ENCODE measurements at regions not wholly inside any gene's neighbourhood (a gene's known extent, or its start where the extent isn't known, plus 50 kb on each side); places are given as distances from the start of the nearest gene placed in this dataset.
"Not testable (repeated sequence)": the region's sequence is repeated elsewhere in the genome, so short reads cannot be mapped to it uniquely, and the experiment has no call there.

DNA sequence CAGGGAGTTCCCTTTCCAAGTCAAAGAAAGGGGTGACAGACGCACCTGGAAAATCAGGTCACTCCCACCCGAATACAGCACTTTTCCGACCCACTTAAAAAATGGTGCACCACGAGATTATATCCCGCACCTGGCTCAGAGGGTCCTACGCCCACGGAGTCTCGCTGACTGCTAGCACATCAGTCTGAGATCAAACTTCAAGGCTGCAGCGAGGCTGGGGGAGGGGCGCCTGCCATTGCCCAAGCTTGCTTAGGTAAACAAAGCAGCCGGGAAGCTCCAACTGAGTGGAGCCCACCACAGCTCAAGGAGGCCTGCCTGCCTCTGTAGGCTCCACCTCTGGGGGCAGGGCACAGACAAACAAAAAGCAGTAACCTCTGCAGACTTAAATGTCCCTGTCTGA lies 277.8 kb upstream of the ARHGAP42 start:
- DNase-seq (ENCODE audit: low spot score): not testable (repeated sequence)

DNA sequence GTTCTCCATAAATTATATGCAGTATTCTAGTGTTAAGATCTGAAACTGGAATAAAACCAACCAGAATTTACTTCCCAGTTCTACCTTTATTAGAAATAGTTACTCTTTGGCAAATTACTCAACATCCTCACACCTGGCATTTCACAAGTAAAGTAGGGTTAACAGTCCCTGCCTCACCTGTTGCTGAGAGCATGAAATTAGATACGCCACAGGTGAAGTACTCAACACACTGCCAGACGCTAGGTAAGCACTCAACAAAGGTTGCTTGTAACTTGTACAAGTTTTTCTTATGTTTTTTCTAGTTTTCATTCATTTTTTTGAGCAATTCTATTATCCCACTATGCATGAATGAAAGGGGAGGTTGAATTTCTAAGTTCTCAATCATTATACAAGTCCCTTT lies 267.6 kb upstream of the ARHGAP42 start:
- no peak for DNase-seq (ENCODE audit: low spot score)

DNA sequence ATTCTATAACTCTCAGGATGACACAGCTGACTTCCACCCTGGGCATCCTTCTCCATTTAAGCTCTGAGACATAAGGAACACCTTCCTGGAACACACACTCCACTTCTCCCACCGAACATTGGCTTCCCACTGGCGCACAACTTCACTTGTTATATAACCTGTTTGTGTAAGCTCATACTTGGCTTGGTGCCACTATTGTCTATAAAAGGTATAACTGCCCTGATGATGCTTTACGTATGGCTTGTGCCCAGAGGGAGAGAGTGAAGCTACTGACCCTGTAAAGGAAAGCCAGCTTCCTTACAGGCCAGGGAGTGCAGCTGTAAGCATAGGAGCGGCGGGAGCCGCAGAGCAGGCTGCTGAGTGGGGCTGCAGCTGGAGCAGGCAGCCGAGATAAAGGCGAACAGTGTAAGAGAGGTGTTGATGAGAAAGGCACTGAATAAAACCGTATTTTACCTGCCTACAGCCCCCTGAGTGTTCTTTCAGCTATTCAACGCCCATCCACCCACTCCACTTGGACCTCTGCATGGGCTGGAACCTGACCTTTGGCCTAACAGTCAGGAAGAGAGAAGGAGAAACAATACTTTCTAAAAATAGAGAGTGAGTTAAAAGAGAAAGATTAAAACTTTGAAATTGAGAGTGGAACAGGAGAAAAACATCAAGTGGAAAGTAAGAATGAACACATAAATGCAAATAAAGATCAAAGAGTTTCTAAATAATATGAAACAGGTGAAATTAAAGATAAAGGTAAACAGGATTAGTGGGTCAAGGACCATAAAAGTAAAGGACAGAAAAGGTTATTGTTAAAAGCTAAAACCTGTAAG lies 252.1 kb upstream of the ARHGAP42 start:
- no peak for DNase-seq (ENCODE audit: low spot score)

DNA sequence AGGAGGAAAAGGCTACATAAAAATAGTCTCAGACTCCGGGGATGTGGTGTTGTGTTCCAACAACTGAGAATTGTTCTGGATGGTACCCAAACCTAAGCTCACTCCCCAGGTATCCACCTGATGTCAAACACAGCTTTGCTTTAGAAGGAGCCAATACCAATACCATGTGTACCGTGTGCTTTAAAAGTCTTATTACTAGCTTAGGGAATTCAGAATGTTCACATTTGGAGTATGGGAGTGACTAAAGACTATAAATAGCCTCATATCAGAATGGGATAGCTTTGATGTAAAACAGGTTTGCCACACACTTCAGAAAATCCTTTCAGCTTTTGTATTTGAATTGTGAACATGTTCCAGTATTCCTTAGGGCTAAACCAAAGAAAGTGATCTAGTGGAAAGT lies 248.7 kb upstream of the ARHGAP42 start:
- DNase-seq (ENCODE audit: low spot score): no peak

DNA sequence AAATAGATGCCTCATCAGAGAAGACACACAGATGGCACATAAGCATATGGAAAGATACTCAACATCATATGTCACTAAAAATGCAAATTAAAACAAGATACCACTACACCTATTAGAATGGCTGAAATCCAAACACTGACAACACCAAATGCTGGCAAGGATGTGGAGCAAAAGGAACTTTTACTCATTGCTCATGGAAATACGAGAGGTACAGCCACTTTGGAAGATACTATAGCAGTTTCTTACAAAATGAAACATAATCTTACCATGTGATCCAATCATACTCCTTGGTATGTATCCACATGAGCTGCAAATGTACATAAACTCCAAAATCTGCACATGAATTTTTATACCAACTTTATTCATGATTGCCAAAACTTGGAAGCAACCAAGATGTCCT lies 246.0 kb upstream of the ARHGAP42 start:
- DNase-seq (ENCODE audit: low spot score): no peak

DNA sequence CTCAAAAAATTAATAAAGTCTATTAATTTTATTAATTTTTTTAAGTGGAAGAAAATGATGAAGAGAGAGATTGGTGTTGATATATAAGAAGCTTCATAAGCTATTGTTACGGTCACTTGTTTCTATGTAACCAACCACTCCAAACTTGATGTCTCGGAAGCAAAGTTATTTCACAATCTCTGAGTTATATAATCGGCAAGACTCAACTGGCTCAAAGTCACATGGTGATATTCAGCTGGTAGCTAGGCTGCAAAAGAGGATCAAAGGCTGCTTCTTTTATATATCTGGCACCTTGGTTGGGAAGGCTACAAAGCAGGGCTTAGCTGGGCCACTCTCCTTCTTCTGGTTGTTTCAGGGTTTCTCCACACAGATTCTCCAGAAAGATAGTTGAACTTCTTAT lies 245.1 kb upstream of the ARHGAP42 start:
- no peak for DNase-seq (ENCODE audit: low spot score)

DNA sequence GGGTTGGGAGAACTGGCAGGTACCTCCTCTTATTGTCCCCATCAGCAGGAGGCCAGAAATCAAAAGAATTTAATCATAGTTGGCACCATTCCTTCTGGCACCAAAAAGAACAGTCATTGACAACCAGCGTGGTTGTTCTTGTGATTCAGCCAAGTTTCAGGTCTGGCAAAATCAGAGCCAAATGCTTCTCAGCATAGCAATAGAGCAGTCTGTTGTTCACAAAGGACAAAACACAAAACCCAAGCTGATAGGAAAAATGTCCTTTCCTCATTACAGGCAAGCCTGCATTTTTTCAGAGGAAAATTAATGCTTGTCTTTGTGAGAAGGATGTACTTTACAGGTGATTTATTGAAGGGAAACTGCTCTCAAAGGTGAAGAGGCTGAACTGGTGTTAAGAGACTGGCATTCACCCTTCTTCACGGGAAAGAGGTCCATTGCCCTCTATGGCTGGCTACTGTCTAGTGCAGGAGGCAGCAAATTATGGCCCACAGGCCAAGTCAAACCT lies 241.8 kb upstream of the ARHGAP42 start:
- DNase-seq (ENCODE audit: low spot score): no peak

DNA sequence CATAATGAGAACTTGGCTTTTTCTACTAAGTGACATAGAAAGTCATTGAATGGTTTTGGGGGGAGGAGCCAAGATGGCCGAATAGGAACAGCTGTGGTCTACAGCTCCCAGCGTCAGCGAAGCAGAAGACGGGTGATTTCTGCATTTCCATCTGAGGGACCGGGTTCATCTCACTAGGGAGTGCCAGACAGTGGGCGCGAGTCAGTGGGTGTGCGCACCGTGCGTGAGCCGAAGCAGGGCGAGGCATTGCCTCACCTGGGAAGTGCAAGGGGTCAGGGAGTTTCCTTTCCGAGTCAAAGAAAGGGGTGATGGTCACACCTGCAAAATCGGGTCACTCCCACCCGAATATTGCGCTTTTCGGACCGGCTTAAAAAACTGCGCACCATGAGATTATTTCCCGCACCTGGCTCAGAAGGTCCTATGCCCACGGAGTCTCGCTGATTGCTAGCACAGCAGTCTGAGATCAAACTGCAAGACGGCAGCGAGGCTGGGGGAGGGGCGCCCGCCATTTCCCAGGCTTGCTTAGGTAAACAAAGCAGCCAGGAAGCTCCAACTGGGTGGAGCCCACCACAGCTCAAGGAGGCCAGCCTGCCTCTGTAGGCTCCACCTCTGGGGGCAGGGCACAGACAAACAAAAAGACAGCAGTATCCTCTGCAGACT lies 235.2 kb upstream of the ARHGAP42 start:
- DNase-seq (ENCODE audit: low spot score): not testable (repeated sequence)

DNA sequence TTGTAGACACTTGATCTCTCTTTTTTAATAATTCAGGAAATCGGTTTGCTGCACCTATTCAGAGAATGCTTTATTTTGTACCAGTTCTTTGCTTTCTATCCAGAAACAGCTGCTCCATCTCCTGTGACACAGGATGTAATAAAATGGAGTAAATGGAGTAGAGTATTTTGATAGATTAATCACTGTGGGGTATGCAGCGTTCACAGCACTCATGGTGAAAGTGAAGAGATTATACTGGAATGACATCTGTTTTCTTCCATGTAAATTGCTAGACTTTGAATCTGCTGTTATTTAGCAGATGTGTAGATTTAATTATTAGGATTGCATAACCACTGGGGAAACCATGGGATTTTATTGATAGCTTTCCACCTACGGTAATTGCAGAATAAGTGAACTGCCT lies 227.3 kb upstream of the ARHGAP42 start:
- no peak for DNase-seq (ENCODE audit: low spot score)

DNA sequence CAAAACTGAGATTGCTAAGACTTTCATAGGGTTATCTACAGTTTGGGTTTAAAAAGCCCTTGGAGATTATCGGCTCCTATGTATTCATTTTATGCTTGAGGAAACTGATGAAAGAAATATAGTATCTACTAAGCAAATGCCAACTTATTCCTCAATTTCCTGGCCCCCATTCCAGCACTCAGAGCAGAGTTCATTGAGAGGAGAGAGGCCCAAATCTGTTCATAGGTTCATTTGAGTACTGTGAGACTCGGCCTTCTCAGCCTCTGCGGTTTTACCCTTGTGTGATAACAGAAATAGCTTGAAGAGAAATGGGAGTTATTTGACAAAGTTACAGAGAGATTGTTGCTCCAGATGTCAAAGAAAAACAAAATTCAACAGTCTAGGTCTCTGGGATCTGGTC lies 226.7 kb upstream of the ARHGAP42 start:
- DNase-seq (ENCODE audit: low spot score): no peak

DNA sequence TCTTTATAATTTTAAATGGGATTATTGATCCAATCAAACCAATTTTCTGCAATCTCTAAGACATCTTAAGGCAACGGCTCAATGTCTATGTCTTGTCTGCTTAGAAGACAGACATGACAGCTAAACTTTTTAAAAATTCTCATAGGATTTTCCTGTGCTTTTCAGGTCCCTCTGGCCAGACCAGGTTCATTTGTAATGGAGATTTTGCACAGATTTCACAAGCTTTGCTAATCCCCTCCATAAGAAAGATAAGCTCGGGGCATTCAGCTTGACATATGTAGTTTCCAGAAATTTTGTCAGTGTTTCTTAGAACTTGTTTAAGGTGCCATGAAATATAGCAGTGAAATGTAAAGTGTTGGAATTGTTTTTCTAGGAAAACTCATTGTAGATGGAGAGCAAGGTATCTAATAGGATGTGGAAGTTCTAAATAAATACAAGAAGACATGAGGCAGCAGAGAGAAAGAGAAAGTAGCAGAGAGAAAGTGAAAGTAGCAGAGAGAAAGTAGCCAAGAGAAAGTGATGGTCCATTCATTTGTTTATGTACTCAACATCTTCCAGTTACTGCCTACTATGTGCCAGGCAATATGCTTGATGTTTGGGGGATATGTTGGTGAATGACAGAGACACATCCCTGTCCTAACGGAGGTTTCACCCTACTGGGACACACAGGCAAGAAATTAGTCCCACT lies 219.1 kb upstream of the ARHGAP42 start:
- no peak for DNase-seq (ENCODE audit: low spot score)

DNA sequence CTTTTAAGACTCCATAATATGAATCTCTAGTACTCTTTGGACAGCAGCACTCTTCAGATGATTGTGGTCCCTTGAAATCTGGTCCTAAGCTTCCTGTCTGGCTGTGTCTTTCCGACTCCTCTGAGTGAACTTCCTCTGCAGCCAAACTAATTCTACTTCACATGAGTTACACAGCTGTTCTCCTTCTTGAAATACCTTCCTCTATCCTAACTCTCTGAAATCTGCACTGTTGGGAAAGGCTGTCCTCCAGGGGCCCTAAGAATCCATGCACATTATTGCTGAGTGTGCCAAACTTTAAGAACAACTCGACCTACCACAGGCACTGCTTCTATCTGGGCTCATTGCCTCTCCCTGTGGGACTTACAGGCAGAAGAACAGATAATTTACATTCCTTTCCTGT lies 217.3 kb upstream of the ARHGAP42 start:
- DNase-seq (ENCODE audit: low spot score): no peak

DNA sequence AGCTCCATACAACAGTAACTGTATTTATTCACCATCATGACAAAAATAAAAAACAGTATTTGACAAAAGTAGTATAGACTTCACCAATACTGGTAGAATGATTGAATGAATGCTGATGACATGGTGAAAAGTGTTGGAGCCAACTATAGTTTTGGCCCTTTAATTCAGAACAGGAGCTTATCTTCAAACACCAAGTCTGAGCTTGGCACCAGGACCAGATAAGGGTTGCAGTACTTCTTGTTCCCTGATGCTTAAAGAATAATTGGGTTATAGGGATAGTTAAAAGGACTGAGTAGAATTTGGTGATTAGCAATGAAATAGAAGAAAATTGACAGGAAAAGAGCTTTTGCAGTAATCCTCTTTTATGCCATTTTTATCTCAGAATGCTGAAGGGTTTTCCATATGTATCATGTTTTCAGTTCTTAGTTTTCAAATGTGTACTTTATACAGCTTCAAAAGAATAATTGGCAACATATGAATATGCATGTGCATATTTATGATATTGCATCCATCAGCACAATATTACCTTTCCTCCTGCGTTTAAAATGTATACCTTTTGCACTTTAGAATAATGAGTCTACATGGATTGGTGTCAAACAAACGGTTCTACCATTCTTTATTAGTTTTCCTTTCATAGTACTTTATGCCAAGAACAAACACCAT lies 214.2 kb upstream of the ARHGAP42 start:
- DNase-seq (ENCODE audit: low spot score): no peak

DNA sequence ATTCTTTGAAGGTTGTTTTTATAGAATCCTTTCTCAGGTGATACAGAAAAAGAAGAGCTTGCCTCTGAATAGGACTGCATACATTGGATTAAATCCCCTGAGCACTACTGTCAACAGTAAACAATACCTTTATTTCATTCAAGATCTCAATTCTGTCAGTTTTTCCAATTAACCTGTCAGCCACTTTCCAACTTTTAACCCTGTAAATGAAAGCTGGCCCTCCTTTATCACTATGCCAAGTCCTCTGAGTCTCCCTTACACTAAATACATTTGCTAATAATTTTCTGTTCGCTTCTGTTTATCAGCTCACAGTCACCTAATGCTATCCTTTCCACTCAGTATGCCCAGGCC lies 213.7 kb upstream of the ARHGAP42 start:
- no peak for DNase-seq (ENCODE audit: low spot score)

DNA sequence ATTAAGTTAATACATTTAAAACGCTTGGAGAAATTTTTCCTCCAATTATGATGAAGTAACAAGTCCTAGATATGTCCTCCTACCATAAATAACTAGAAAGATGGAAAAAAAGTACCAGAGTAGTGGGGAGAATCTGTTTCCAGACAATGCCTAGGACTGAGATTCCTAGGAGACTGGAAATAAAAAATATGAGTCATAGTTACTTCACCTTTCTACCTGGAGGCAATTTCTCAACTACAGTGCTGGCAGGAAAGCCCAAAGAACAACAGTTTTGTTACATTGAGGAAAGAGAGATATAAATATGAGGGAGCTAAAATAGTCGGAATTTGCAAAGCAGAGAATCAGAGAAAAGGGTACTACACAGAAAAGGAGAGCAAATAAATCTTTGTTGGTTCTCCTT lies 202.1 kb upstream of the ARHGAP42 start:
- no peak for DNase-seq (ENCODE audit: low spot score)

DNA sequence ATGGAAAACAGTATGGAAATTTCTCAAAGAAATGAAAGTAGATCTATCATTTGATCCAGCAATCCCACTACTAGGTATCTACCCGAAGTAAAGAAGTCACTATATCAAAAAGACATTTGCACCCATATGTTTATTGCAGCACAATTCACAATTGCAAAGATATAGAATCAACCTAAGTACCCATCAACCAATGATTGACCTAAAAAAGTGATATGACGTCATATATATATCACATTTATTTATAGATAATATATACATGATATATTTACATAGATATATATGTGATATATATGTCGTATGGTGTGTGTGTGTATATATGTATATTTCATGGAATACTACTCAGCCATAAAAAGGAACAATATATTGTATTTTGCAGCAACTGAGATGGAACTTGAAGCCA lies 188.3 kb upstream of the ARHGAP42 start:
- no peak for DNase-seq (ENCODE audit: low spot score)

DNA sequence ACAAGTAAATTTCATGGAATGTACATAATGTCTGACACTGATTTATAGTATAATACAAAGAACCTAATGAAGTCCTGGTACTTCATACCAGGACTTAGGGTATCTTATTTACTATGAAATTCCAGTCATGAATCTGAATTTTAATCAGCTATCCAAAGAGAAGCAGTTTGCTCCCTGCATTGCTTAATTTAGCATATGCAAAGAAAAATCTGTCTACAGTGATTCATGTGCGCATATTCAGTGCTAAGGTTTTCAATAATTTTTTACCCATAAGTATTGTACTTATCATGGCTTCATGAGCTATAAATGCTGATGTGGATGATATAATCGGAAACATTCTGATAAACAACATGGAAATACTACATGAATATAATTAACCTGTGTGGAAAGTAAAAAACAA lies 185.6 kb upstream of the ARHGAP42 start:
- DNase-seq (ENCODE audit: low spot score): no peak

DNA sequence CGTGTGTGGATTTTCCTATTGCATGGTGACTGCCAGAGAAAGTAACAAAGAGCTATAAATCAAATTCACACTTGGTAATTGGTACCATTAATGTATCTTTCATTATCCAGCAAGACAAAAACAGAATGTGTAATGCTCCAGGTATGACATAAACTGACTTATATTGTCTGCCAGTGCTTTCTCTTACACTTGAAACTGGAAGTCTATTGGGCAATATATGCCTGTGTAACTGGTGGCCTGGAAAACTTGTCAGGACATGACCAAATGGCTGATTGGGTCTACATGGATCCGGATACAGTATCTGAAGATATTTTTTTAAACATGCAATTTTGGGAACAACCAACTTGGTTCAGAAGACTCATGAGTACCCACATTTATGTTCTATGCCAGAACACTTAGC lies 174.6 kb upstream of the ARHGAP42 start:
- no peak for DNase-seq (ENCODE audit: low spot score)

DNA sequence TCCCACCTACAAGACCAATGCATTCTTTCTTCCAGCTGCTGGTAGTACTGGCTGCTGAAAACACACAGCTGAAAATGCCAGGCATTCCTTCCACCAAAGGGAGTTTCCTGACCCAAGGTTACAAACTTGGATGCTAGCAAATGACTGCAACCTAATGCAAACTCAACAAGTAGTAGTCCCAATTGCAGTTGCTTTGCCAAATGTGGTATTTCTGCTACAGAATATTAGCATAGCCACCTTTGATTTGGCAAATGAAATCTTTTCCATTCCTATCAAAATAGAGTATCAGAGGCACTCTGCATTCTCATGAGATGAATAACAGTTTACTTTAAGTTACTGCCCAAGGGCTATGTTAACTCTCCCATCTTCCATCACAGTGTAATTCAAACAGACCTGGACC lies 172.0 kb upstream of the ARHGAP42 start:
- no peak for DNase-seq (ENCODE audit: low spot score)

DNA sequence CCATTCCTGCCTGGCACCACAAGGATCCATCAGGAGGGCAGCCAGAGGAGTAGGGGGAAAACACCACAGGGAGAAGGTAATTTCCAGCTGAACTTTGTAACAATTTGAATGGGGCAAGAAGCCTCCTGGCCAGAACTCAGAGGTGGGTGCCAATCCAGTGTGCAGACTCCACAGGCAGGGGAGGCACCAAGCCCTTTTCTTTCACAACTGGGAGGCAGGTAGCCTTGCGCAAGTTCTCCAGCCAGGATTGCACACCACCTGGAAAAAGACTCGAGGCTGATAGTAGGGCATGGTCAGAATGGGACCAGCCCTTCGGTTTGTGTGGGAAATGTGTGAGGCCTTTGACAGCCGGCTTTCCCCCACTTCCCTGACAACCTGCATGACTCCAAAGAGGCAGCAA lies 161.9 kb upstream of the ARHGAP42 start:
- DNase-seq (ENCODE audit: low spot score): no peak

DNA sequence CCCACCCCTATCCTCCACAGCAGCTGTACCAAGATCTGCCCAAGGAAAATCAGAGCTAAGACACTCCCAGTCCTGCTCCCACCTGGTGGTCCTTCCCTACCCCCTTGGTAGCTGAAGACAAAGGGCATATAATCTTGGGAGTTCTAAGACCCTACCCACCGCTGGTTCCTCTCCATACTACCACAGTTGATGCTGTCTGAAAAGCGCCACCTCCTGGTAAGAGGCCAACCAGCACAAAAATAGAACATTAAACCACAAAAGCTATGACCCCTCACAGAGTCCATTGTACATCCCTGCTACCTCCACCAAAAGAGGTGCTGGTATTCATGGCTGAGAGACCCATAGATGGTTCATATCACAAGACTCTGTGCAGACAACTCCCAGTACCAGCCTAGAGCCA lies 161.5 kb upstream of the ARHGAP42 start:
- DNase-seq (ENCODE audit: low spot score): no peak

DNA sequence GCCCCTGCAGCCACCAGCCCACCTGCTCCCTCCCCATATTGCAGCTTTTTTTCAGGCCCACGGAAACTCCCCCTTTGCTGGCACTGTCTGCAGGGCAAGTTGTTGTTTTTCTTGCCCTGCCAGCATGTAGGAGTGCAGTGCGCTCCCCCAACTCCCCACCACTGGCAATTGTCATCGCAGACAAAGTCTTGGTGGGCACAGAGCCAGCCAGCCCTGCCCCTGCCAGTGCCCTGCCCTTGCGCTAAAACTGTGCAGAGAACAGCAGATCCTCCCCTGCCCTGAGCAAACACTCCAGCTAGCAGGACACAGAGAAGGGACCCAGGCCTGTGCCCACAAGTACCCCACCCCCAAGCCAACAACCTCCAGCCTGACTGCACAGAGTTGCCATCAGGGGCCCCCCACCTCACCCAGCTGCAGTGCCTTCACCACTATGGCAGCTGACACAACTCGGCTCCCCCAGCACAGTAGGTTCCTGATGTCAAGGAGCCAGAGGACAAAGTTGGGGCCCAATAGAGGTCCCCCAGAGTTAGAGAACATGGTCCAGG lies 158.1 kb upstream of the ARHGAP42 start:
- no peak for DNase-seq (ENCODE audit: low spot score)
